TTC549 (cell line): ENCODE measurements at regions not wholly inside any gene's neighbourhood (a gene's known extent, or its start where the extent isn't known, plus 50 kb on each side); places are given as distances from the start of the nearest gene placed in this dataset.
"Not testable (repeated sequence)": the region's sequence is repeated elsewhere in the genome, so short reads cannot be mapped to it uniquely, and the experiment has no call there.

Experiments
- FAIRE-seq: peaks from 2 replicates; lab custom pipeline; 2012; peaks lifted over from hg19 to GRCh38; lab: Jason Lieb, UNC

DNA sequence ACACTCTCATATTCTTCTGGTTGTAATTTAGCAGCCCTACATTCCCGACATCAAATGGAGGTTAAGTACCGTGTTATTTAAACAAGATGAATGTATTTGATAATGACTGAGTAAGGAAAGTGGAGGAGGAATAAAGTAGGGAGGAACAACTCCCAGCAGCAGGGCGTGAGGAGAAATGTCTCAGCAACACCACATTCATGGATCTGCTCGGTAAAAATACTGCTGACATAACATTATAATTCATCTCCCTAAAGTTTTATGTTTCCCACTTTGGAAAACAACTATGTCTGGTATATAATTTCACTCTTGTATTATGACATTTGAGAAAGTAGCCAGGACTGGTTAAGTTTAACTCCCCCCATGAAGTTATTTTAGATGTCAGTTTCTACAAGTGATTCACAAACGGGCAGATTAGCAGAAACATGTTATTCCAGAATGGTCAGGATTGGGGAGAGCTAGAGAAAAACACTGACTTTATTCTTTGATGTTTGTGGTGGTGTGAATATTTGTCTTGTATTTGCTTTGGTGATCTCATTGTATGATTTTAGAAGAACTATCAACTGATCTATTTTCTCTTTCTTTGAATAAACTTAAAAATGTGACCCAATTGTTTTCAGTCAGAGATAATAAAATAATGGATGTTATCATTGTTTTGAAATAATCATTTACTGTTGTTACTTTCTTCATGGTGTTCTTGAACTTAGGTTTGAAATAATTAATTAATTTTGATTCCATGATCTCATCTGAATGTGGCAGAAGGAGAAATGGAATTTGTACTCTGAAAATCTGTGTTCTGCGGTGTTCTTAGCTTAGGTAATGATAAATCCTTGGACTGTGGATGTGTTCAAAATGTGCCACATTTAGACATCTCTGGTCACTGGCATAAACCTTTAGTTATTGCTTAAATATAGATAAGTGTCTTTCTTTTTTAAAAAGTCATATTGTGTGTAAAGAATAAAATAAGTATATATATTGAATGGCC, 303.6 kb upstream of the ZNF608 start:
- FAIRE-seq = no peak

DNA sequence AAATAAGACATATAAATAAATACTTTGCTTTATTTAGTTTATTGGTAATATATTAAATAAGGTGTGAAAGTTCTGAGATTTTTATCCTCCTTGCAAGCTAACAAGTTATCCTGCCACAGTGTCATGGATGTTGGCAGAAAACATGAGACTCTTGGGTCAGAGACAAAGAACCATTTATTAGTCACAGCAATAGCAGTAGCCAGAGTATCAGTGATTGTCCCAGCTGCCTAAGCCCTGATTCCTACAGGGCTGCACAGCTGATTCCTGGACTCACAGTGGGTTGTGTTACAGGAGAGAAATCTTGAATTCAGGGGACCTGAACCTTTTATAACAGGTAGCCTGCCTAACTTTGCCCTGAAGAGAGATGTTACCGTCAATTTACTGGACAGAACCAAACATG, 304.5 kb upstream of the ZNF608 start:
- no peak for FAIRE-seq

GRCh38 chr5:125052584-125052983, 306.1 kb upstream of the ZNF608 start:
- no peak for FAIRE-seq

GRCh38 chr5:125053179-125053578, 306.7 kb upstream of the ZNF608 start:
- no peak for FAIRE-seq

DNA sequence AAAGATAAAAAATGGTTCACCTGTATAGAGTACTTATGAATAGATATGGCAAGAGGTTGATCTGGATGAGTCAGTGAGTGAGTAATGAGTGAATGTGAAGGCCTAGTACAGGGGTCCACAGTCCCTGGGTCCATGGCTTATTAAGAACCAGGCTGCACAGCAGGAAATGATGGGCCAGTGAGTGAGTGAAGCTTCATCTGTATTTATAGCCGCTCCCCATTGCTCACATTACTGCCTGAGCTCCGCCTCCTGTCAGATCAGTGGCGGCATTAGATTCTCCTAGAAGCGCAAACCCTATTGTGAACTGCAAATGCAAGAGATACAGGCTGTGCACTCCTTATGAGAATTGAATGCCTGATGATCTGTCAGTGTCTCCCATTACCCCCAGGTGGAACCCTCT, 307.7 kb upstream of the ZNF608 start:
- no peak for FAIRE-seq

GRCh38 chr5:125056671-125057485, 310.4 kb upstream of the ZNF608 start:
- no peak for FAIRE-seq

DNA sequence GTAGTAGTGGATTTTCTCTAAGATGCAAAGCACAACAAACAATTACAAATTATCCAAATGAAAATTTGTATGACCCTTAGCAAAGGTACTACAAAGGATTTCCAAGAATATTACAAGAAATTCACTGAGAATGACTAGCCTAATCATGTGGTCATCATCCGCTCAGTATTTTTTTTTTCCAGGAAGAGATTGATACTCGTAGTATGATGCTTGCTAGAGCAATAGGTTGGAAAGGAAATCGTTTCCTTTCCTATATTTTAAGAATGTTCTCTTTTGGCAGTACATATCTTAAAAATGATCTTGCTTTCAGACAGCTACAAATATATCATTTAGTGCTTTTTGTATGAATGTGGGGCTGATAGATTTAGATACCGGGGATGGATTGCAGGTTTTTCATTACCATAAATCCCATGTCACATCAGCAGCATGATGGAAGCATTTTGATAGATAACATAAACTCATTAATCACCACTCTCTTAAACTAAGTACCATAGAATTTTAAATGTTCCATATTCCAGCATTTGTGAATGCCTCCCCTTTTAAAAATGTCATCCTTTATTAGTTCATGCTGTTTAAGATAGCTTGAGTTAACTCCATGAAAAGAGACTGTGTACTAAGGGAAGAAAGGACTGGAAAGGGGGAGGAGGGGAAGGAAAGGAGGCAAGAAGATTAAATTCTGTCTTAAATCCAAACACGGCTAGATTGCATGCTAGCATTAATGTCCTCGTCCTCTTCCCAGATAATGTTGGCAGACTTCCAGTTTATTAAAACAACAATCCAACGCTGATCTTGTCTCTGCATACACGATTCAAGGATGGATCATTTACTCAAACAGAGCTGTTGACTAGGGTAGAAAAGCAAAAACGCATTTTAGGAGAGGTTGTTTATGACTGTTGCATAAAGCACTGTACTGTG, 311.7 kb upstream of the ZNF608 start:
- FAIRE-seq = no peak

DNA sequence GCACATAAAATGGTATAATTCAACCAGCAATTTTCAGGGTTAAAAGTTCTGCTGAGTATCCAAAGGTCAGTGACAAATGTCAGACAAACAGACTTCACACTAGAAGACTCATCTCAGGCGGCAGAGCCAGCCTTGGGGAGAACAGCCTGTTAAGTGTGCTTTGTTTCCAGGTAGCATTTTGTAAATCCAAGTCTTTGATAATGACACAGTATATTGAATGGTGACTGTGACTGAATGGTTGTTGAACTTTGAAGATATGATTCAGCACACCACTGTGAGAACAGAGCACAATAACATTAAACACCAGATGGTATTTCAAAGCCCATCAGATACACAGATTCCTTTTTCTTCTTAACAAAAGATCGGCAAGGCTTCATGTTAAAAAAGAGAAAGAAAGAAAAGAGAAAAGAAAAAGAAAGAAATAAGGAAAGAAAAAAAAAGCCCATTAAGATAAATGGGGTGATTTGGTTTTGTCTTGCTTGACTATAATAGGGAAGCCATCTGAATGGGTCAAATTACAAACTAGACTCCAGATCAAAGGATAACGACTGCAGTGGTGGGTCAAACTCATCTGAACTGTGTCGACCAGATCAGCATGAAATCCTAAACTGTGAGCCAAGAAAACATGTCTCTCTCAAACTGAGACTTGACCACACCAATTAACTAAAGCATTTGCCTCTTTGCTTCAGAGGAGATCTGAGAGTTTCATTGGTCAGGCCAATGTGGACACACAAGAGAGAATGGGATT, 313.0 kb upstream of the ZNF608 start:
- FAIRE-seq = no peak

DNA sequence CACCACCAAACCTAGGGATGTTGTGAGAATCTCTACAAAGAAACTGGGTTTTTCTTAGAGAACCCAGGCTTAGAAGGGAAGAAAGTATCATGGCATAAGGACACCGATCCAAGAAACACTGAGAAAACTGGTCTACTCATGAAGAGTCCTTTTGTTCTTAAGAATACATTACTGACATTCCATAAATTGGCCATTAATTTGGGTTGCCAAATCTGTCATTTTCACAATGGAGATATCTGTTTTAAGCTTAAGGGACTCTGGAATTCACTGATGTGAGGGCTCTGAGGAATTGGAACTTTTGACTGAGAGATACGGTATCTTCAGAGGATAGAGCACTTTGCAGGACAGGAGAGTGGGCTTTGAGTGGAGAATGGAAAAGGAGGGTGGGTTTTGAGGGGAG, 315.3 kb upstream of the ZNF608 start:
- FAIRE-seq = no peak

- FAIRE-seq = no peak
Observed at GRCh38 chr5:125064621-125065438, 318.4 kb upstream of the ZNF608 start.

- no peak for FAIRE-seq
Observed at GRCh38 chr5:125065741-125066140, 319.3 kb upstream of the ZNF608 start.

DNA sequence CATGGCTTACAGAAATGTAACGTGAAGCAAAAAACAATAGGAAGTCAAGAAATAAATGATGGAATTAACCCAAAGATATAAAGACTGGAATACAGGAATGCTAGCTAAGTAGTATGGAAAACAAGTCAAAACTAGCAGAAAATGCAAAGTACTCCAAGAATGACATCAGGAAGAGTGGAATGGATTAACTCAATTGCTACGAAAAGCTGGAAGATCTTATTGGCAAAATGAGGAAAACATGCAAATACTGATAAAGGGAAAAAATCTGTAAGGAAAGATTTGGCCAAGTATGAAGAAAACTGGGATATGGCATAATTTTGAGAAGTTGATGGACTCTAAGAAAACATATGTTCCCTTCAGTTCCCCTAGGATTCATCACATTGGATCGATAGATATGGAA, 324.5 kb upstream of the ZNF608 start:
- FAIRE-seq = no peak

- FAIRE-seq = no peak
Observed at GRCh38 chr5:125073090-125073489, 326.7 kb upstream of the ZNF608 start.

- no peak for FAIRE-seq
Observed at GRCh38 chr5:125075567-125075966, 329.1 kb upstream of the ZNF608 start.

DNA sequence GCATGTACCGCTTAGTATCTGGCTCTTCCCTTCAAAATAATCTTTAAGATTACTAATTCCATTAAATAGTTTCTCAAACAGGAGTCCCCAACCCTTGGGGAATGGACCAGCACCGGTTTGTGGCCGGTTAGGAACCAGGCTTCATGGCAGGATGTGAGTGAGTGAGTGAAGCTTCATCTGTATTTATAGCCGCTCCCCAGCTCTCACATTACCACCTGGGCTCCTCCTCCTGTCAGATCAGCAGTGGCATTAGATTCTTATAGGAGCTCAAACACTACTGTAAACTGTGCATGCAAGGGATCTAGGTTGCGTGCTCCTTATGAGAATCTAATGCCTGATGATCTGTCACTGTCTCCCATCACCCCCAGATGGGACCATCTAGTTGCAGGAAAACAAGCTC, 332.6 kb upstream of the ZNF608 start:
- FAIRE-seq = not testable (repeated sequence)

GRCh38 chr5:125081101-125081500, 334.7 kb upstream of the ZNF608 start:
- FAIRE-seq = no peak

GRCh38 chr5:125083981-125084380, 337.5 kb upstream of the ZNF608 start:
- FAIRE-seq = no peak

DNA sequence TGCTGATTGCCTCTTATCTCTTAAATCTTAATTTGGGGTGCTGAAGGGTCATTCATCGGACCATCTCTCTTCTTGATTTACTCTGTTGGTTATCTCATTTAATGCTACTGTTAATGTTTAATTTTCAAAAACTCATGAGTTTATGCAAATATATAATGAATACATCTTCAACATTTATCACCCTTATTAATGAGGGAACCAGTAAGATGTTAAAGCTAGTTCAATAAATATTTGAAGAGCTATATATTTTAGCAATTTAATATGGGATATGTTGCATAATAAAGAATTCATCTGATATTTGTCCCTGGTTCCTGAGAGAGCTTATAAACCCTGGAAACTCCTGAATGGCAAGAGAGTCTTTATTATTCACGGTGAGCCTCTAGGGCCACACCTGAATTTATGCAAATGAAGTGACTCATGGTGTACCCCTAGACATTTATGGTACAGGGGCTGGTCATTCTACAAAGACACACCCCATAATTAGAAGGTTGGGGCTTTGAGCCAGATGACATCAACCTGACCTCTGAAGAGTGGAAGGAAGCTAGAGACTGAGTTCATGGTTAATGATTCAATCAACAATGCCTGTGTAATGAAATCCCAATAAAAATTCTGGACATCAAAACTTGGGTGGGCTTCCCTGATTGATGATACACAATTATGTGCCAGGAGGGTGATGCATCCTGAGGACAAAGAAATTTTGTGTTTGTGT, 339.5 kb upstream of the ZNF608 start:
- no peak for FAIRE-seq

GRCh38 chr5:125088522-125089105, 342.2 kb upstream of the ZNF608 start:
- FAIRE-seq = no peak
